Heart right ventricle (tissue), 16 donors: ENCODE measurements at regions not wholly inside any gene's neighbourhood (a gene's known extent, or its start where the extent isn't known, plus 50 kb on each side); places are given as distances from the start of the nearest gene placed in this dataset.

Experiments used
- ATAC-seq, 8 donors: fragments of 200-7000 bp; cut with Tn5 transposase; one replicate each; pipeline ENCODE4 v1.9.1; 2020; ENCODE audit warnings: mild to moderate bottlenecking in 8 of 8, moderate library complexity in 8 of 8, moderate number of reproducible peaks in 1 of 8
- DNase-seq, 2 donors: peaks; one replicate each; pipeline ENCODE4 v3.0.0-alpha.2; 2020
- H3K27ac ChIP-seq, 10 donors: fragments of 200-600 bp; sonication (generic) in 2 of 10; one replicate each; pipeline versions ENCODE4 v1.5.0 to v1.8.0; 2020 to 2022; ENCODE audit warnings: mild to moderate bottlenecking in 3 of 10
- H3K27me3 ChIP-seq, 7 donors: fragments of 200-600 bp; one replicate each; pipeline ENCODE4 v1.8.0; 2021 to 2022; ENCODE audit warnings: mild to moderate bottlenecking in 2 of 7
- H3K36me3 ChIP-seq, 9 donors: fragments of 200-600 bp; sonication (generic) in 1 of 9; one replicate each; pipeline versions ENCODE4 v1.5.0 to v1.8.0; 2020 to 2022; ENCODE audit warnings: mild to moderate bottlenecking in 2 of 9
- H3K4me1 ChIP-seq, 9 donors: fragments of 200-600 bp; sonication (generic) in 1 of 9; one replicate each; pipeline versions ENCODE4 v1.5.0 to v1.8.0; 2020 to 2022; ENCODE audit warnings: mild to moderate bottlenecking in 4 of 9
- H3K4me3 ChIP-seq, 10 donors: fragments of 200-600 bp; sonication (generic) in 2 of 10; one replicate each; pipeline versions ENCODE4 v1.5.0 to v1.8.0; 2020 to 2022; ENCODE audit warnings: mild to moderate bottlenecking in 7 of 10, moderate library complexity in 2 of 10
- H3K9me3 ChIP-seq, 11 donors: fragments of 200-600 bp in 10 of 11; sonication (generic) in 2 of 11; one replicate each; pipeline versions ENCODE4 v1.5.0 to v1.8.0; 2013 to 2022; ENCODE audit warnings: mild to moderate bottlenecking in 2 of 11, control low read depth in 1 of 11, moderate library complexity in 1 of 11
- WGBS, 2 donors: extraction: QIAGEN DNeasy Blood & Tissue Kit; methylation state at CpG; one replicate each; pipeline ENCODE4 v1.1.7; 2013; ENCODE audit warnings: inconsistent platforms in 1 of 2; 5-methylcytosine and 5-hydroxymethylcytosine counted together
- intact Hi-C, 10 donors: fragments of 100-400 bp; cut with DNase I; formaldehyde crosslinking; loops; one replicate each; pipeline versions ENCODE4 v1.11.1 to v1.14.2; 2022
- TF ChIP-seq, protein P1 (sequence below), 9 donors: fragments of 200-600 bp; sonication (generic) in 2 of 9; IDR thresholded peaks; one replicate each; pipeline versions ENCODE4 v1.5.0 to v1.8.0; 2021 to 2022; ENCODE audit warnings: antibody characterized with exemption in 9 of 9, mild to moderate bottlenecking in 5 of 9, moderate library complexity in 1 of 9
- donor health status: Arrhythmogenic right ventricular cardiomyopathy.
- donor health status: ischemic (EF 13 %, LVEDD 7.1; RV severe dilation, severe dysfunction).
- donor health status: healthy with polysubstance abuse.
- donor health status: DM: no; HTN: yes; CAD: no.
- donor health status: DM: no; HTN: no; CAD: no.
- donor health status: ischemic (EF 25% LVEDD 6.9; RV normal size, moderate dysfunction).
- donor health status: ischemic (EF 25% LVEDD 5.7; RV mildly dilated, moderate dysfunction).
- donor health status: healthy.
- donor health status: DM: yes; HTN: yes; CAD: no.
- donor health status: Ischemic cardiomyopathy.
- donor health status: ischemic (EF 35%, LVEDD 5.7; RV mildly dilated, moderate dysfunction).
- donor health status: nonischemic (EF 11% LVEDD 7.7; RV severe dilation, severe dysfunction).
- donor health status: DM: yes; HTN: yes; CAD: no.
- donor health status: PGD.
- donor health status: ischemic (EF 29% LVEDD 5.4; RV normal size, mild dysfunction).
- donor health status: nonischemic (EF 23%, LVEDD 6.1; RV moderate dilation, normal function).

DNA sequence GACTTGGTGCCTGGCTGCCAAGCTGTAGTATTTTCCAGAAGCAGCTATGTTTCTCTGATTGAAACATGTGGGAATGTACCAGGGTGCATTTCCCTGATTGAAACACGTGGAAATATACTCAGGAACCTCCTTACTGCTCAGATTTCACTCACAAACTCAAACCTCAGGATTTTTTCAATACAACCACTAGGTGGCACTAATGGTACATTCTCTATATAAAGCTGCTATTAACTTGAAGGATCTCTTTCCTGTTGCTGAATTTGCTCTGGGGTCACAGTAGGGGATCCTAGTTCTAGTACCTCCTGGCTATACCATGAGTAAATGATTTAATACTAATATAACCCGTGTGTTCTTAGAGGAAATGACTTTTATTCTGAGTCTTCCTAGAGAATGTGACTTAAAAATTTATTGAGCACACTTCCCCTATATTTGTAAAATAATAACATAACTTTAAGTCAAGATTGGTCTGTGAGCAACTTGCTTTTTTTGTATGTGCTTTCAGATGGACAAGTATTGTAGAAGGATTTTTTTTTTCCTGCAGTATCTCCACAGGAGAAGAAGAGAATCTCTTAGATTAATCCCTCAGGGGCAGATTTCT lies 173.8 kb upstream of the MIS18BP1 start:
- 0 to 3% methylated on average over 2 of the region's 2 CpGs for WGBS, 2 donors
- peaks cover 0 to 5% (median 0%) of the 10 kb centered on the region in 9 donors for H3K4me1 ChIP-seq
- peak in 2 of 8 donors; percentile 47 to 51 for ATAC-seq

DNA sequence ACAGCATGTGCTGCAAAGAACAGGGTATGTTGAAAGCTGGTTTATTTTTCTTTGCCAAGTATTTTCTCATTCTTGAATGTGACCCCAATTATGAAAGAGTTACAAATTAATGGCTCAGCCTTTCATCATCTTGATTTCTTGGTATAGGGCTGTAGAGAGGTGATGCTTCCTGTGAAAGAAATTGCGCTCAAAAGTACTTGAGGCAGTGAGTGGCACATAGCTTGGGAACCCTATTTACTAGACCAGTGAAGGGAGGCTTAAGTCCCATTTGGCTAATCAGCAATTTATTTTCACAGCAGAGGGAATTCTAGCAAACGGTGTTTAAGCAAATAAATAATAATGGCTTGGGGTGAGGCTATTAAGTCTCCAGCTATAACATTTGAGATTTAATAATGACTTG lies 153.9 kb upstream of the MIS18BP1 start:
- WGBS, 2 donors = 65 to 69% methylated on average over 2 of the region's 2 CpGs
- Histone ChIP-seq H3K9me3 (peaks cover 0 to 13% (median 0%) of the 10 kb centered on the region in 11 donors), H3K4me1 (no peaks in the 10 kb centered on the region), H3K27me3 (no peaks in the 10 kb centered on the region), H3K27ac (no peak overlapping the region), H3K4me3 (no peak overlapping the region), H3K36me3 (no peaks in the 10 kb centered on the region)
- intact Hi-C loops = no loop called here
- TF ChIP-seq, protein P1, sequence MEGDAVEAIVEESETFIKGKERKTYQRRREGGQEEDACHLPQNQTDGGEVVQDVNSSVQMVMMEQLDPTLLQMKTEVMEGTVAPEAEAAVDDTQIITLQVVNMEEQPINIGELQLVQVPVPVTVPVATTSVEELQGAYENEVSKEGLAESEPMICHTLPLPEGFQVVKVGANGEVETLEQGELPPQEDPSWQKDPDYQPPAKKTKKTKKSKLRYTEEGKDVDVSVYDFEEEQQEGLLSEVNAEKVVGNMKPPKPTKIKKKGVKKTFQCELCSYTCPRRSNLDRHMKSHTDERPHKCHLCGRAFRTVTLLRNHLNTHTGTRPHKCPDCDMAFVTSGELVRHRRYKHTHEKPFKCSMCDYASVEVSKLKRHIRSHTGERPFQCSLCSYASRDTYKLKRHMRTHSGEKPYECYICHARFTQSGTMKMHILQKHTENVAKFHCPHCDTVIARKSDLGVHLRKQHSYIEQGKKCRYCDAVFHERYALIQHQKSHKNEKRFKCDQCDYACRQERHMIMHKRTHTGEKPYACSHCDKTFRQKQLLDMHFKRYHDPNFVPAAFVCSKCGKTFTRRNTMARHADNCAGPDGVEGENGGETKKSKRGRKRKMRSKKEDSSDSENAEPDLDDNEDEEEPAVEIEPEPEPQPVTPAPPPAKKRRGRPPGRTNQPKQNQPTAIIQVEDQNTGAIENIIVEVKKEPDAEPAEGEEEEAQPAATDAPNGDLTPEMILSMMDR (IDR thresholded peaks at IDR 0.05) = no peak
- ATAC-seq = no peak
- DNase-seq = no peak

More for the DNA sequence above, 173.8 kb upstream of the MIS18BP1 start:
- H3K27ac ChIP-seq = no peak overlapping the region
- TF ChIP-seq, protein P1 (IDR thresholded peaks at IDR 0.05) = peak; percentile 39 to 74 (median 67)
- H3K36me3 ChIP-seq = no peaks in the 10 kb centered on the region
- DNase-seq = no peak
- H3K4me3 ChIP-seq = no peak overlapping the region
- H3K27me3 ChIP-seq = no peaks in the 10 kb centered on the region
- intact Hi-C loops = loop anchor here in 9 of 10 donors (1.0 to 10.0 kb wide), 5 partner anchors 98 to 102 kb away; no protein-coding TSS in a partner anchor
- H3K9me3 ChIP-seq = peaks cover 0 to 14% (median 0%) of the 10 kb centered on the region in 11 donors

DNA sequence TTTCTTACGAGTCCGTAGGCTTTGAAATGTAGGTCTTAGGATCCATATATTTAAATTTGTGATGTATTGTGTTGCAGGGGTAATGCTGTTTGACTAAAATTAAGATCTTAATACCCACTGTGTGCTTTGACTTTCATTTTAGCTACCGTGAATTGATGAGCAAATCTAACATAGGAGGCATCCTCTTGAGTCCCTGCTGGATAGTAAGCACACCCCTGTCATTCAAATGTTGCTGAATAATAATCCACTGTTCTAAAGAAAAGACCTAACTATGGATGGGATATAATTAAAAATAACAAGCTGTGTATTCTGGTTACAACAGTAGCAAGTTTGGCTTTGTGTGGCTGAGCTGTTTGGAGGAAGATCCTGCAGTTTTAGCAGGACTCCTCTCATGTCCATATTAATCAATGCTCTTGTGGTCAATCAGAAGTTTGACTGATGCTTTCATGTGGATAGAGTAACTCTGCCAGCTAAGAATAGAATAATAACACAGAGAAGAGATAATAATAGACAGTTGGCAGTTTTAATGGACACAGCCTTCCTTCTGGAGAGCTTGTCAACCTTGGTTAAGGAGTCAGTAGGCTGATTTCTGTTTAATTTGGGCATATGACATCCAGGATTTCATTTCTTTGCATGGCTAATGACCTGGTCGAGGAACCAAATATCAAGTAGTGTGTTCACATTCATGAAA lies 148.1 kb upstream of the MIS18BP1 start:
- ATAC-seq (no peak), DNase-seq (no peak)
- Histone ChIP-seq H3K4me1 (no peaks in the 10 kb centered on the region), H3K27me3 (no peaks in the 10 kb centered on the region), H3K4me3 (no peak overlapping the region), H3K27ac (no peak overlapping the region), H3K9me3 (peaks cover 0 to 5% (median 0%) of the 10 kb centered on the region in 11 donors), H3K36me3 (no peaks in the 10 kb centered on the region)
- WGBS, 2 donors = 38 to 46% methylated on average over 4 of the region's 4 CpGs
- TF ChIP-seq, protein P1 (IDR thresholded peaks at IDR 0.05) = no peak
- intact Hi-C loops = no loop called here

DNA sequence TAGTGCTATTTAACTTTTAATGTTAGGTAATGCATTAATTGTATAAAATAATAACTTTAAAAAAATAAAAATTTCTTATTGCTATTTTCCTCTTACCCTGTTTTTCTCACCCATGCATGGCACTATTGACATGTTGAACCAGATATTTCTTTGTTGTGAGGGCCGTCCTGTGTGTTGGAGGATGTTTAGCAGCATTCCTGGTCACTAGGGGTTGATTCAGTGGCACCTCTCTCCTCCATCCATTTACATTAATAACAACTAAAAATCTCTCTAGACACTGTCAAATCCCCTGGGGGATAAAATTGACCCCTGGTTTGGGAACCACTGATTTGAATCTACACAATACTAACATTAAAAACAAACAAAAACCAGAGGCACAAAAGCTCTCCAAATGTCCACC lies 147.5 kb upstream of the MIS18BP1 start:
- TF ChIP-seq, protein P1 (IDR thresholded peaks at IDR 0.05) = no peak
- H3K27ac ChIP-seq = no peak overlapping the region
- WGBS, 2 donors = 58 to 63% methylated on average over 1 of the region's 1 CpG
- H3K4me1 ChIP-seq = no peaks in the 10 kb centered on the region
- ATAC-seq (no peak), DNase-seq (no peak)
- H3K4me3 ChIP-seq = no peak overlapping the region
- intact Hi-C loops = no loop called here
- H3K27me3 ChIP-seq = no peaks in the 10 kb centered on the region
- H3K36me3 ChIP-seq = no peaks in the 10 kb centered on the region
- H3K9me3 ChIP-seq = peaks cover 0 to 7% (median 0%) of the 10 kb centered on the region in 11 donors
